Activated naive CD4-positive, alpha-beta T cell (primary cell): ENCODE measurements at regions not wholly inside any gene's neighbourhood (a gene's known extent, or its start where the extent isn't known, plus 50 kb on each side); places are given as distances from the start of the nearest gene placed in this dataset.

ENCODE experiments used
- DNase-seq, 4 experiments: peaks; one replicate each; lab custom pipeline; 2025; lab: John Stamatoyannopoulos, UW

DNA sequence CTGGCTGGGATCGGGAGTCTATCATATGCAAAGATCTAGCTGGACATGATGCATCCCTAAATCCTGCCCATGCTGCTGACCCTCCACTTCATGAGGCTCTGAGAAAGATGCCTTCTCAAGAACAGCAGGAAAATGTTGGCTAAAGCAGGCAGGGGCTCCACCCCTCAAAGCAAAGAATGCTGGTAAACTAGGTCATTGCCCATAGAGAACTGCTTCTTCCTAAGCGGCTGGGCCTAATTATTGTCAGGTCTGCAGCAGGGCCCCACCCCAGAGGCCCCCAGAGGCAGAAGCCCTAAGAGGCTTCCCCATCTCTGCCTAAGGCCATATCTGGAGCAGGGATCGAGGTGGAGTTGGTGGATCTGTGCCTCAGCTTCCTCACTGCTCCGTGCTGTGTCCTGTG, 447.4 kb upstream of the PROK2 start:
- no peak for DNase-seq

DNA sequence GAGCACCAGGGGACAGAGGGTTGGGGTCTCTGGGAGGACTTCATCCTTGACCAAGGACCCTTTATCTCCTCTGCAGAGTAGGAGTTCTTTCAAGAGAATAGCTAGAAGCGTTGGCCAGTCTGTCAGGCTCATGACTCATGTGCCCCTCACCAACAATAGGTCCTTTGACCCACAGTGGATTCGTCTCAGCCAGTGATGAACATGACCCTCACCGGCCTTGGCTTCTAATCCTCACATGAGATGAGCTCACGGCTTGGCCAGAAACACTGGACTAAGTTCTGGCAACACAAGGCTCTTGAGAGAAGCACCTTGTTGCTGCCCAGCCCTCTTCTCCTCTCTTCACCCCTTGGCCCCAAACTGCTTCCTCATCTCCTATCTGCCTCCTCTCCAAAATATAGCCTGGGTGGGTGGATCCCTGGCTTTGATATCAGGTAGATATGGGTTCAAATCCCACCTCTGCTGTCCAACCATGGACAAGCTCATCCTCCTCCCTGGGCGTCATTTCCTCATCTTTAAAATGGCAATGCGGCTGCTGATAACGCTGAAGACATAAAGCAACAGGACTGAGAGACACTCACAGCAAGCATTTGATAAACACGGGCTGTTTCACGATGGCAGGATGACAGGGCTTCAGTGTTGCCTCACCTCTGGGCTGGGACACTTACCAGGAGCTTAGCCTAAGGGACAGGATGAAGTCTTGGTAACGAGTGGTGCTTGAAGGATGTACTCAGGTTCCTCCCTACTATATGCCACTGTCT, 446.7 kb upstream of the PROK2 start:
- DNase-seq: no peak

DNA sequence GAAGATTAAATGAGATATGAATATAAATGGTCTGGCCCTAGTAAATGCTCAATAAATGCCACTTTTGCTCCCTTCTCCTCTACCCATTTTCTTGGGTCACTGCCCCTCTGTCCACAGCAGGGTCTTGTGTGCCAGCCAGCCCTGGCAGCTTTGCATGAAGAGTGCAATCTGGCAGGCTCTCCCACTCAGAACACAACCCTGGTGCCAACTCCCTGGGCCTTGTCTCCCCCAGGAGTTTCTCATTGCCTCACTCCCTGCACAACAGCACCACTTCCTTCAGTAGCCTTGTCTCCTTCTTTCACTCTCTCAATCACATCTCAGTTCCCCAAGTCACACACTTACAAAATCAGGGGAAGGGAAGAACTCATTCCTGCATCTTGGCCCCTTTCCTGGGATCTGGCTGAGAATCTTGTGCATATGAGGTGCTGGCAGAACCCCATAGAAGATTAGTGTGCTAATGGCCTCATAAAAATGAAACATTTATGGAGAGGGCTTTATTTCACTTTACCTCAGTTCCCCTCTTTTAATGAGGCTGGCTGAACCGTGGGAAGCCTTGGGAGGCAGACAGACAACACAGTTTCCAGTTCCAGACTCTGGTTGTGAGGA, 445.9 kb upstream of the PROK2 start:
- DNase-seq: no peak

DNA sequence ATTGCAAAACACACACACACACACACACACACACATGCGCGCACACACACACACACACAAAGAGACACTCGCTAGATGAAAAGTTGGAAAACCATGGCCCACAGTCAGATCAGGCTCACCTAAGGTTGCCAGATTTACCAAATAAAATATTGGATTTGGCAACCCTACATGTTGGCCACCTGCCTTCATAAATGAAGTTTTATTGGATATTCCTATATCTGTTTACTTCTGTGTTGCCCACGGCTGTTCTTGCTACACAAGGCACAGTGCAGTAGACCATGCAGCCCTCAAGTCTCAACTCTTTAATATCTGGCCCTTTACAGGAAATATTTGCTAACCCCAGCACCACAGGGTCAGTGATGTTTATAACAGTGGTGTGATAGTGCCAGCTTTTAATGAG, 445.0 kb upstream of the PROK2 start:
- DNase-seq: no peak

DNA sequence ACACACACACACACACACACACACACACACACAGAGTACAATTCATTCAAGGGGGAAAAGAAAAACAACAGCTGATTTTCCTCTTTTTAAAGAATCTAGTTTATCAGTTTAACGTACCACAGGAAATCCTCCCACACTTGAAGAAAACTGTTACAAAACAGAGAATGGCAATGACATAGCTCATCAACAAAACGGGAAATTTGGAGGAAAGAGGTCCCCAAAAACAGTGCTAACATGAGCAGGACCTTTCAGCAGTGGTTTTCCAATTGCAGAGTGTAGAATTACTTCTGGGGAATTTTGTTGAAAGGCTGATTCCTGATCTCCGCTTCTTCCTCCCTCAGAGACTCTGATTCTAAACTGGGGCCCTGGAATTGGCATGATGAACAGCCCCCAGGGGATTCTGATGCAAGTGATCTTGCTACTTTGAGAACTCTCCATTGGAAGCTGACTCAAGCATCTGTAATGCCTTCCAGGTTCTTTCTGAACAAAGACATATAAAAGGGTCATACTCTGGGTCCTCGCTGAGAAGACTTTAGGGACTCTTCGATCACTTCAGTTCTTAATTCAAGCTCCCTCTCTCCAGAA, 442.6 kb upstream of the PROK2 start:
- DNase-seq: no peak

DNA sequence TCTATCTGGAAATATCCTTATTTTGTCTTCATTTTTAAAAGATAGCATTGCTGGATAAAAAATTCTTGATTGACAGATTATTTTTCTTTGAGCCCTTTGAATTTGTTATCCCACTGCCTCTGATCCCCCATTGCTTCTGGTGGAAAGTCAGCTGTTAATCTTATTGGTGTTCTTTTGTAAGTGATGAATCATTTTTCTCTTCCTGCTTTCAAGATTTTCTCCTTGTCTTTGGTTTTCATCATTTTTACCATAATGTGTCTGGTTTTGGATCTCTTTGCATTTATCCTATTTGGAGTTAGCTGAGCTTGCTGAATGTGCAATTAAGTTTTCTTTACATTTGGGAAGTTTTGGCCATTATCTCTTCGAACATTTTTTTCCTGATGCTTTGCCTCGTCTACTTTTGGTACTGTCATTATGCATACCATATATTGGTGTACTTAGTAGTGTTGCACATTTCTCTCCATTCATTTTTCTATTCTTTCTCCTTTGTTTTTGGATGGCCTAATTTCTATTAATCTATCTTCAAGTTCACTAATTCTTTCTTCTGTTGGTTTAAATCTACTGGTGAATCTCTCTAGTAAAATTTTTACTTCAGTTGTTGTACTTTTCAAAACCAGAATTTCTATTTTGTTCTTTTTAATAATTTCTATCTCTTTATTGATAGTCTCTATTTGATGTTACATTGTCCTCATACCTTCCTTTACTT, 440.0 kb upstream of the PROK2 start:
- DNase-seq: no peak

DNA sequence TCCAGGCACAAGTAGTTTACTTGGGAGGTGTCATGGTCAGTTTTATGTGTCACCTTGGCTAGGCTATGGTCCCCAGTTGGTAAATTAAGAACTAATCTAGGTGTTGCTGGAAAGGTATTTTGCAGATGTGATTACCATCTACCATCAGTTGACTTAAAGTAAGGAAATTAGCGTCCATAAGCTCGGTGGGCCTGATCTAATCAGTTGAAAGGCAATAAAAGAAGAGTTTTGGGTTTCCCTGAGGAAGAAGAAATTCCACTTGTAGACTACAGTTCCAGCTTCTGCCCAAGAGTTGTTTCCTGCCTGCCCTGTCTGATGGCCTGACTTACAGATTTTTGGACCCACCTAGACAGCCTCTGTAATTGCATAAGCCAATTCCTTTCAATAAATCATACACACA, 438.7 kb upstream of the PROK2 start:
- DNase-seq: no peak

DNA sequence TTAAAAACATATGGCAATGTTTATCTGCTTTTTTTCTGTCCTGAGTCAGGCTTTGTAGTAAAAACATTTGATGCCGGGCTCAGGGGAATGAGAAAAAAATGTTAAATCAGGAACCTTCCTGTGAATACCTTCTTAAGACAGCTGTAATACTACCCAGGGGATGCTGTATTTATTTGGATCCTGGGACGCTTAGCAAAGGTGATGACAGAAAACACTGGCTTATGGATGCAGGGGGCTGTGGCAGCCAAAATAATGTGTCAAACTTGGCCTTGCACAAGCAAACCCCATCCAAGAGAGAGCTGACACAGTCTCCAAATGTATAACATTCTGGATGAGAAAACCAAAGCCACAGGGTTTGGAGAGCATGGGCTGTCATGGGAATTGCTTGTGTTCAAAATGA, 438.2 kb upstream of the PROK2 start:
- no peak for DNase-seq

DNA sequence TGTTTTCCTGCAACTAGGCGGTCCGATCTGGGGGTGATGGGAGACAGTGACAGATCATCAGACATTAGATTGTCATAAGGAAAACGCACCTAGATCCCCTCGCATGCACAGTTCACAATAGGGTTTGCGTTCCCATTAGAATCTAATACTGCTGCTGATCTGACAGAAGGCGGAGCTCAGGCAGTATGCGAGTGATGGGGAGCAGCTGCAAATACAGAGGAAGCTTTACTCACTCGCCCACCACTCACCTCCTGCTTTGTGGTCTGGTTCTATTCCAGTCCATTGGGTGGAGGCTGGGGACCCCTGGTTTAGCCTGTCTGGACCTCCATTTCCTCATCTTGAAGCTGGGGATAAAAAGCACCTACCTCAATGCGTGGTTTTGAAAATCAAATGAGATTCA, 437.5 kb upstream of the PROK2 start:
- no peak for DNase-seq

DNA sequence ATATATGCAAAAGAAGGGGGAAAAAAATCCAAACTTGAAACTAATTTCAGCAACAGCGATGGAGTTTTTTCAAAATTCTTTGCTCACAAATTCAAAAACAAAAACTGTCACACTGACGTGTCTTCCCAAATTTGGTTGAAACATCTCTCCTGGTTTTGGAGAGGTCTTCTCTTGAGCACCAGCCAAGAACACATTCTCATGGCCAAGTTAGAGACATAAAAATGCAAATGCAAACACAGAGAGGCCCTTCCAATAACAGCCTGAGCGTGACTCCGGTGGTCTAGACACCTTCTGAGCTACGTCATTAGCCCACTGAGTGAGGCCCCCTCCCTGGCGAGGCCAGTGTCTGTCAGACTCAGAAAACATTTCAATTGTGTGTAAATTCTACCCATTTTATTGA, 436.0 kb upstream of the PROK2 start:
- DNase-seq: no peak

DNA sequence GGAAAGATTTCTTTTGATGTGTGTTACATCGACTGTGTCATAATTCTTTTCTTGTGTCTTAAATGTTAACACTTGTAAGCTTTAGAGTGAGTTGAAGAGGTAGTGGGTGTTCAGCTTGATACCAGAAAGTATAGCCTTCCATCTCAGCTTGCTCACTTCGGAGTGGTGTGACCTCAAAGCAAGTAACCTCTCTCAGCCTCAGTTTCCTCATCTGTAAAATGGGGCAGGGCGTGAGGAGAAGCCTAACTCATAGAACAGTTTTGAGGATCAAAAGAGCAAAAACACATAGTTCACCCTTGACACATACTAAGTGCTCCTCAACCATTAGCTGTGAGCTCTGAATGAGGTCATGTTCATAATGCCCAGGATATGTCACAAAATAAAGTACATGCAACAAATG, 434.8 kb upstream of the PROK2 start:
- DNase-seq: no peak

DNA sequence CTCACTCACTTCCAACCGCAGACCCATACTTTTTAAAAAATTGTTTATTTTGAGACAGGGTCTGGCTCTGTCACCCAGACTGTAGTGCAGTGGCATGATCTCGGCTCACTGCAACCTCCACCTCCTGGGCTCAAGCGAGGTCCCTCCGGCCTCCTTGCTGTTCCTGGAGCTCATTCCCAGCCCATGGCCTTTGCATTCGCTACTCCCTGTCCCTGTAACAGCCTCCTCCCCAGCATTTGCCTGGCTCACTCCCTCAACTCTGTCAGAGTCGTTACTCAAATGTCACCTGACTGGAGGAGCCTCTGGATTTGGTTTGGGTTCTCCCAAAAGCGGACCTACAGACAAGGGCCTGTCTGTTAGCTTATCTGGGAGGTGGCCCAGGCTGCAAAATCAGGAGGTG, 432.6 kb upstream of the PROK2 start:
- no peak for DNase-seq

DNA sequence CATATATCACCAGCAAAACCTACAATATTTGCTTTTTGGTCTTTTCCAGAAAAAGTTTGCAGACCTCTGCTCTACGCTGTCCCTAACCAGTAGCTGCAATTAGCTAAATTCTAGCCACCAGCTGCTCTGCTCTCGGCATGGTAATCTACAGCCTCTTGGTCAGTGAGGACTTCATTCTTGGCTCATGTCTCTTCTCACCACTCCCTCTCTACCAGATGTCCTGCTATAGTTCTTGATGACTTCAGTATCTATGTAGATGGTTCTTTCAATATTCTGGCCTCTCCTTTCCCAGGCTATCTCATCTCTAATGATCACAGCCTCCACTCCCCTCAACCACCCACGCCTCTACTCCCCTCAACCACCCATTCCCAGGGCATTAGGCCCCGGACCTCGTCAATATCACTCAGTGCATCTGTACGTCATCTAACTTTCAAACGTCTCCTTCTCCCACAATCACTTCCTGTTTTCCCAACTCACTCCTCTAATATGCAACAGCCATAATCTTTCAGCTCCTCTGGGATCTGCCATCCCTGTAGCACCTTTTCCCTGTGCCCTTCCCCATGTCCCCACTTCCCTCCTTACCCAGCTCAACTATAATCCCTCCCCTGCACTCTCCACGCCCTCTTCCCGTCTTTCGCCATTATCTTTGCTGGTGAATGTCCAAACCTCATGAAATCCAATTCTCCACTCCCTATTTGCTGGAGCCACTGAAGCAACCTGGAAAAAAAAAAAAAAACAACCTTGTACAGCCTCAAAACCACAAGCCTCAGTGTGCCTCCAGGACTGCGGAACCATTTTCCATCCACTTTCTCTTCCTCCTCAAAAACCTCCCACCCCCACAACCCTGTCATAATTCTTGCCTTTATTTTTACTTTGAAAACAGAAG, 429.4 kb upstream of the PROK2 start:
- DNase-seq: no peak

DNA sequence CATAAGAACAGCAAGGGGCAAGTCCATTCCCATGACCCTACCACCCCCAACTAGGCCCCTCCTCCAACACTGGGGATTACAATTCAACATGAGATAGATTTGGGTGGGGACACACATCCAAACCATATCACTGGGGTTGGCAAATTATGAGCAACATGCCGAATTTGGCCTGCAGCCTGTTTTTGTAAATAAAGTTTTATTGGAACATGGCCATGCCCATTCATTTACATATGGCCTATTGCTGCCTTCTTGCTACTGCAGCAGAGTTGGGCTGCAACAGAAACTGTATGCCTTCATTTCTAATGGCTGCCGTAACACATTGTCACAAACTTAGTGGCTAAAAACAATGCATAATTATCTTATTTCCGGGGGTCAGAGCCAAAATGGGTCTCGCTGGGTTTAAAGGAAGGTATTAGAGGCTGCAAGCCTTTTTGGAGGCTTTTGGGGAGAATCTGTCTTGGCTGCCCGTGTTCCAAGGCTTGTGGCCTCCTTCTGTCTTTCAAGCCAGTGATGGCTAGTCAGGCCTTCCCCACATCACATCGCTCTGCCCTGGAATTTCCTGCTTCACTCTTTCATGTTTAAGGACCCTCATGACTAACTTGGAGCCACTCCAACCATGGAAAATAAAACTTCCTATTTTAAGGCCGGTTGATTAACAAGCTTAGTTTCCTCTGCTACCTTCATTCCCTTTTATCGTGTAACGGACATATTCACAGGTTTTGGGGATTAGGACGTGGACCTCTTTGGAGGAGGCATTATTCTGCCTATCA, 428.5 kb upstream of the PROK2 start:
- no peak for DNase-seq

DNA sequence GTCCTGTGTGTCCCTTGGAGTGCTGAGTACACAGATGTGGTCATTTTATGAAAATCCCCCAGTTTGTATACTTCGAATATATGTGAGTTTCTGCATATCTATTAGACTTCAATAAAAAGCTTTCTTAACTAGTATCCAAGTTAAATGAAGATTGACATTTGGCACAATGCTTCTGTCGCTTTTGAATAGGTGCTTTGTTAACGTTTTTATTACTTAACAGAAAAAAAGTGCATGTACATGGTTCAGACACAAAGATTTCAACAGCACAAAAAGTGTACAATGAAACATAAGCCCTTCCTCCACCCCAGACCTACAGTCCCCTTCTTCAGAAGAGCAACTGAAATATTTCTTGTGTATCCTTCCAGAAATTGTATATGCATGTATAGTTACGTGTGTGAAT, 427.4 kb upstream of the PROK2 start:
- DNase-seq: no peak

DNA sequence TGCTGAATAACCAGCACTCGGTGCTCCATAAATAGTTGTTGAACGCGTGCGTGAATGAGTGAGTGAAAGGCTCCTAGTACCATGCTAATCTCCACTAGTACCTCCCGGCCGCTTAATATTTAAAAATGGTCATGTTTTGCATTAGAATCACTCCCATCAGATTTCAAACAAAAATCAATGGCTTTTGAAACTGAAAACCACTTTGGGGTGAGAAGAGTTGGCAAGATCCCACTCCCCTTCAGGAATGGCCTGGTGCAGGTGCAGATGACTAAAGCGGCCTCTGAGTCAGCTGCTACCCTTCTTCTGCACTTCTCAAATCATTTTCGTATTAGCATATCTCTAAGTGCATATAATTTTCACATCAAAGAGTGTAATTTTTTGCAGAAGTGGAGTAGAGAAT, 425.3 kb upstream of the PROK2 start:
- no peak for DNase-seq

DNA sequence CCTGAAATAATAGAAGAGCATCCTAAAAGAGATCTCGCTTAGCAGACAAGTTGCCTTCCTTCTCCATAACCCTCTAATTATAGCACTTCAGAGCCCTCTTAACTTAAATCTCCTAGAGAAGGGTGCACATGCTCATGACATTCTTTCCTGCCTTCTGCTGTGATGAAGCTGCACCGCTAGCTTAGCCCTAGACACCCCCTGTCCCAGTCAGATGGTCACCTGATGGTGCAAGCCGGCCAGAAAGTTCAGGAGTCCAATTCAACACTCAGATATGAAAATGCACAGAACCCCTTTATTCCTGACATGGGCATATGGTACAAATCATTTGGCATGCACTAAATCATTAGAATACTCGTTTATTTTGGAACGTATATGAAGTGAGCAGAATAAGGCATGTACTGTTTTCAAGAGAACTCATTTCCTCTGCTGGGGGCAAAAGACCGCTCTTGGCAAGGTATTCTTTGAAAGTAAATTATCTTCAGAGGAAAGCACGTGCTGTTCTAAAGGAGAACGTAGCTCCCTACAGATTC, 420.4 kb upstream of the PROK2 start:
- DNase-seq: no peak

DNA sequence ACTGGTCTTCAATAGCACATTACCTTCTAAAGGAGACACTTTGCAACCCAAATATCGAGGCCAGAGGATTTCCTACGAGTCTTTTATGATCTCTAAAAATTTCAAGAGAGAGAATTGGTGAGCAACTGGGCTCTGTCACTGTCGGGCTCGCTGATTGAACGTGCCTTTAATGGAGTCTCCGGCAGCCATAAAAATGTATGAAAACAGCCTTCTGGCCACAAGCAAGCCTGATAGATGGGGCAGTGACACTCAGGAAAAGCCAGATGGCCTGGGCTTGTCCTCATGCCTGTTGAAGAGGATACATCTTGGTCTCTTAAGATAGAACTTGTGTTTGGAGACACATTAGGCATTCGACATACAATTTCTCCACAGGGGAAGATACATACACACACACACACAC, 419.5 kb upstream of the PROK2 start:
- DNase-seq: no peak

DNA sequence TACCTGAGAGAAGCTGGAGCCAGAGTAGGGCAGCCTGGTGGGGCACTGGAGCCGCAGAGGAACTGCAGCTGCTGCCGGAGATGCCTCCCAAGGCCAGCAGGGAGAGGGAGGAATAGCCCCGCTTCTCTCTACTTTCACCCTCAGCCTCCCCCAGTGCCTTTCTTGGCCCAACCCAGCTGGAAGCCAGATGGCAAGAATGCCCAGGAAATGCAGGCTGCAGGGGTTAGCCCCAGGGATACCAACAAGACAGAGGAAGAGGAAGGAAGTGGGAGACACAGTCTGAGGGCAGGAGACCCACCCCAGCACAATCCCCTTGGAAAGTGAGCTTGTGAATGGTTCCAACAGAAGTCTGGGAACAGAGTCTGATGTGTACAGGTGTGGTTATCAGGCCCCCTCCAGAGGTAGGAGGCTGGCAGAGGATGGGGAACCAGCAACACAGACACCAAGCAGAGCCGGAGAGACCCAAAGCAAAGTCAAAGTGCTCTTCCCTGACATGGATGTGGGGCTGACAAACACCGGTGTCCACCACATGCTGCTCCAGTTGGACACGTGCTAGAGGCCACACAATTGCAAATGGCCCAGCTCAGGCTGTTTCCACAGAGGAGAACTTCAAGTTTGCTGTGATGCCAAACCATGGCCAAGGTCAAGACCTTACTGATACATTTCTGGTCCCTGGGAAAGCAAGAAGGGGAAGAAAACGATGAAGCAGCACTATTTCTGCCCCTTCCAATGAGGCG, 418.8 kb upstream of the PROK2 start:
- no peak for DNase-seq

DNA sequence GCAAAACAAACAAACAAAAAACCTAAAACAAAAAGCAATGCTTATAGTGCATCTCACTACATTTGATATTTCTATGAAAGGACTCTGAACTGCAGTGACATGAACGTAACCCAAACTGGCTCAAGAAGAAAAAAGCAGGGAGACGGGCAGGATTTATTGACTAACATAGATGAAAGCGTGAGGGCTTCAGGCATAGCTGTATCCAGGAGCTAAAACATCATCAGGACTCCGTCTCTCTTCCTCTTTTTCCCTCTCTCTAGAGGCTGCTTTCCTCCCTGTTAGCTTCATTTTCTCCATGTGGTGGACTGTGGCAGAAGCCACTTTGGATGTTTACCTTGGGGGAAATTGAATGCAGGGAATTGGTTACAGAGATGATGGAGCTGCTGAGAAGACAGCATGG, 418.2 kb upstream of the PROK2 start:
- no peak for DNase-seq
